Chondrocyte (in vitro differentiated cells): ENCODE measurements at regions not wholly inside any gene's neighbourhood (a gene's known extent, or its start where the extent isn't known, plus 50 kb on each side); places are given as distances from the start of the nearest gene placed in this dataset.

ENCODE experiments used
- DNase-seq: peaks from one replicate; pipeline ENCODE4 v3.0.0; 2021; ENCODE audit warnings: mixed read lengths, low spot score
- H3K27ac Mint-ChIP-seq: one replicate; pipeline ENCODE4 v1.8.0; 2021; ENCODE audit warnings: mild to moderate bottlenecking, moderate library complexity, mixed read lengths; ENCODE audit not compliant: unreplicated experiment
- H3K27me3 Mint-ChIP-seq: 2 replicates; pipeline ENCODE4 v1.8.0; 2021; ENCODE audit warnings: low read depth, mixed read lengths
- H3K36me3 Mint-ChIP-seq: 2 replicates; pipeline ENCODE4 v1.8.0; 2021; ENCODE audit warnings: low read depth, mixed read lengths
- H3K4me1 Mint-ChIP-seq: 2 replicates; pipeline ENCODE4 v1.8.0; 2021; ENCODE audit warnings: low read depth, mild to moderate bottlenecking, mixed read lengths
- H3K4me3 Mint-ChIP-seq: one replicate; pipeline ENCODE4 v1.8.0; 2021; ENCODE audit warnings: mild to moderate bottlenecking, moderate library complexity, mixed read lengths; ENCODE audit not compliant: unreplicated experiment
- H3K9me3 Mint-ChIP-seq: 2 replicates; pipeline ENCODE4 v1.8.0; 2021; ENCODE audit warnings: low read depth, mixed read lengths
- CTCF ChIP-seq: fragments of 200-600 bp; sonication (generic); IDR thresholded peaks from 2 replicates; pipeline ENCODE4 v1.5.0; 2021; ENCODE audit warnings: antibody characterized with exemption, mild to moderate bottlenecking, moderate library complexity

GRCh38 chr7:80977751-80978150, 58.9 kb upstream of the SEMA3C start:
- Mint-ChIP-seq H3K36me3 (peaks cover 1% of the 10 kb centered on the region), H3K4me3 (no peak overlapping the region), H3K4me1 (no peaks in the 10 kb centered on the region), H3K27ac (no peak overlapping the region), H3K27me3 (no peaks in the 10 kb centered on the region), H3K9me3 (peaks cover 22% of the 10 kb centered on the region)
- no peak for DNase-seq
- no peak for TF ChIP-seq CTCF

GRCh38 chr7:80974396-80975358, 55.8 kb upstream of the SEMA3C start:
- H3K9me3 Mint-ChIP-seq = peaks cover 13% of the 10 kb centered on the region
- no peak for TF ChIP-seq CTCF
- H3K27me3 Mint-ChIP-seq = no peaks in the 10 kb centered on the region
- H3K4me3 Mint-ChIP-seq = no peak overlapping the region
- H3K4me1 Mint-ChIP-seq = no peaks in the 10 kb centered on the region
- no peak for DNase-seq
- no peak overlapping the region for H3K27ac Mint-ChIP-seq
- H3K36me3 Mint-ChIP-seq = no peaks in the 10 kb centered on the region

GRCh38 chr7:80971225-80971624, 52.4 kb upstream of the SEMA3C start:
- Mint-ChIP-seq H3K9me3 (peaks cover 5% of the 10 kb centered on the region), H3K27ac (no peak overlapping the region), H3K36me3 (no peaks in the 10 kb centered on the region), H3K4me3 (no peak overlapping the region), H3K27me3 (no peaks in the 10 kb centered on the region), H3K4me1 (no peaks in the 10 kb centered on the region)
- no peak for TF ChIP-seq CTCF
- DNase-seq = no peak
